COR-L47 (cell line): ENCODE measurements at regions not wholly inside any gene's neighbourhood (a gene's known extent, or its start where the extent isn't known, plus 50 kb on each side); places are given as distances from the start of the nearest gene placed in this dataset.

Experiments
- DNase-seq: peaks from one replicate; lab custom pipeline; 2025; lab: John Stamatoyannopoulos, UW

DNA sequence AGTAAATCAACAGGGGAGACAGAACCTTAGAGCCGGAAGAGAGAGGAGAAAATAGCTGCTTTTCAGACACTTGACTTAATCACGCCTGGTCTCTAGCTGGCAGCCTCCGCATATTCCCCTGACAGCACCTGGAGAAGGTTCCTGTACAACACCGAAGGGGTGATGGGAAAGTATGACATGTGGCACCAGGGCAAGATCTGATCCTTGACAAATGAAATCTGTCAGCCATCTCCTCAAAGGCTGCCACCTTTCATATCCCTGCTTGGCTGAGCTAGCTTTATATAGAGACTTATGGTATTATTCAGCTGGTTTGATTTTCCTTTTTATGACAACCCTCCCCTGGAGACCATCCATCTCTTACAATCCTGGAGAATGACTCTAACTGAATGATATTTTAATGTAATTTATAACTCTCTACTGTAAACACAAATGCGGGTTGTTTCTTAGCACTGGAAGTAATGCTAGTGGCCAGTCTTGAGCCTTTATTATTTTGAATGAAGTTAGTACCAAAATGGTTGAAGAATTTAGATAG is 1205.3 kb upstream of the CDH8 start:
- DNase-seq: no peak

DNA sequence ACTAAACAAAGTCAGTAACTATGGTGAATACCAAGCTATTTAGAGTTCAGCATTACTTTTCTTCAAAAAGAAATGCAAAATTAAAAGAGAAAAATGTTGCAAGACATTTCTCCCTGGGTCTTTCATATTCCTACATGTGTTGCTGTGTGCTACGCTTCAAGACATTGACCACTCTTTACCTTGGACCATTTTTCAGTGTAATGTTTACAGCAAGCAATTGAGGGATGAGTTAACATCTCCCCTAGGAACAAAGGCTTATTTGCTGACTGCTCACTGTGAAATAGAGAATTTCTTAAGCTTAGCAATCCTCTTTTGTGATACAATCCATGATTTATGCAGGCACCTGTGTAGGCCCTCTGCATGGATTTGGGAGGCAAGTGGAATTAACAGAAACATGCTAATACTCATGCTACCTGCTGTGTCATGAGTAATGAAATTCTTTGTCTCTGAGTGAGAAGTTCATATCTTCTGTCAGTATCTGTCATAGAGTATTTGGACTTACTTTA is 1202.9 kb upstream of the CDH8 start:
- no peak for DNase-seq

DNA sequence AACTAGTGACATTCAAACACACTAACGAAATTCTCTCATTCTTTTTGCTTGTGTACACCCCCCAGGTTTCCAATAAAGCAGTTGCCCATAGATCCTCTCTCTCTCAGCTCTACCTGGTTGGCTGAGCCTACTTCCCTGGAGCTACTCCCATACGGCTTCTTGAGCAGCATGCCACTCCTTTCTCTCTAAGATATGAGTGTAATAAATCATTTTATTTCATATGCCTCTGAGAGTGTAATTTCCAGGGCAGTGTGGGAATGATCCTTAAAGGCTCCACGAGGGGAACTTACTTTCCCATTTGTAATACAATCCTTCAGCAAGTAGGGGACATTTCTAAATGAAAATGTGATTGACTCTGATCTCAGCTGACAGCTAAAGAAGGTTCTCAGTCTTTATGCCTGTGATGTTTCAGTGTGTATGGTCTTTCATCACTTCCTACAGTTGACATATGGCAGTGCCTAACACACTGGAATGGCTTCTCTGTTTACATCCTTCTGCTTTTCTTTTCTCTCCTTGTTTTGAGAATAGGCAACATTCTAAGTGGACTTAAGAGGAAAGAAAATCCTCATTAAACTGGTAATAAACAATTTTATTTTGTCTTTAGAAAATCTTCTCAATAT is 1194.3 kb upstream of the CDH8 start:
- no peak for DNase-seq

DNA sequence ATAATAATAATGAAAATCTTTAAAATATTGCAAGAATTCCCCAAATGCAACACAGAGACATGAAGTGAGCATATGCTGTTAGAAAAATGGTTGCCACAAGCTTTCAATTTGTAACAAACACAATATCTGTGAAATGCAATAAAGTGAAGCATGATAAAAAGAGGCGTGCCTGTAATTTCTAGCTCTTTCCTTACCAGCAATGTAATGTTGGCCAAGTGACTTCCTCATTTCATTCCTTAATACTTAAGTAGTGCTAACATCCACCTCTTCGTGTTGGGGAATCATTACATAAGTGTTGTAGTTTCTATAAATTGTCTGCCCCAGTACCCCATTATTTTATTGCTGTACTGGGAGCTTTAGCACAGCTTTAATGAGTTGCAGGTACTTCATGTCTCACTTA is 1192.0 kb upstream of the CDH8 start:
- DNase-seq: no peak

DNA sequence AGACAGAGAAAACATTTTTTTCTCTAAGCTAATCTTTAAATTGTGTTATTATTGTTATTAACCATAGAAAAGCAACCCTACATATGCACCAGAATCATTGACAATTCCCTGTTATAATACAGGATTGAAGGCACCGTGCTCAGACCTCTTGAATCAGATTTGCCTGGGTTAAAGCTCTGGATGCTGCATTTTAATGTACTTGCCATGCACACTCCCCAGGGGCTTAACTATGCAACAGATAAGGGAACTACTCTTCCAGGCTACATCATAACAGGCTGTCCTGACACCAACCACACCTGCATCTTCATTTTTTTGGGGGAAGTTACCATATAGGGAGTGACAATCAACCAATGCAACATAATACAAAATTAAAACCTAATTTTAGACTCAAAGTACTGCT is 1187.6 kb upstream of the CDH8 start:
- DNase-seq: no peak

DNA sequence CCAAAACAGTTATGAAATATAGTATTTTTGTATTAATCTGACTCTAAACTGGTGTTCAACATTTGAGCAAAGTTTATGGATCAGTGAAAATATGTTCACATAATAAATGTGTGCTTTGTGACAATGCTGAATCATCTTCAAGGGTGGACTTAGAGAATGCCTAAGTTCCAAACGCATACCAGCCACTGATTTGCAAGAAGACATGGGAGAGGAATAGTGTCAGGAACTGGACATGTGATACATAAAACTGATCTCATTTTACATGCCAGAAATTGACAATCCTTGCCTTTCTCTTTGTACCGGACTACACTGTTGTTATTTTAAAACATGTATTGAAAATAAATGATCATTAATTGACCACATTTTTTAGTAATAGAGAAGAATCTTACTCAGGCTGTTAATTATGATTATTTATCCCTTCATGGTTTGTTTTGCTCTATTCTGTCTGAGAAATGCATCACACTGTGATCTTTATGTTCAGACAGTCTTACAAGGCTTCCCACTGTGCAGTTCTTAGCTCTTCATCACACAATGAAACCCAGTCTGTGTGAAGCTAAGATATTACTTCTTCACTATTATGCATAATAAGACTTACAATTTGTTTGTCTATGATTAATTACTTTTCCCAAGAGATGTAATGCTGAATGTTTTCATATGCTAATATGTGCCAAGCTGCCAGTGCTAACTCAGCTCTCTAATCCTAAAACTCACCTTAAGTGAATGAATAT is 1180.6 kb upstream of the CDH8 start:
- no peak for DNase-seq

DNA sequence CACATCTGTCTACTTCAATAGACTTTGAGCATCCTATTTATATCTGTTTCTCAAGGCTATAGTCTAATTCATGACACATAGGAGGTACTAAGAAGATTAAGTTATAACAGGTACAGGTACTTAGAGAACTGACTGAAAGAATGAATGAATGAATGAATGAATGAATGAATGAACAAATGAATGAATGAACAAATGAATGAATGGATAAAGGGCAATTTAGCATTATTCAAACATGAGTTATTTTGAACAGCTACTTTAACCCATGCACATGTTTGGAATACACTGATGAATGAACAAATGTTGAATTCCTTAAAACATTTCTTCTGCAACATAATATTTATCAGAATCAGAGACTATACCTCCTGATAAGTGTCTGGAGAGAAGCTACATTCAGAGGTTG is 1165.6 kb upstream of the CDH8 start:
- no peak for DNase-seq

DNA sequence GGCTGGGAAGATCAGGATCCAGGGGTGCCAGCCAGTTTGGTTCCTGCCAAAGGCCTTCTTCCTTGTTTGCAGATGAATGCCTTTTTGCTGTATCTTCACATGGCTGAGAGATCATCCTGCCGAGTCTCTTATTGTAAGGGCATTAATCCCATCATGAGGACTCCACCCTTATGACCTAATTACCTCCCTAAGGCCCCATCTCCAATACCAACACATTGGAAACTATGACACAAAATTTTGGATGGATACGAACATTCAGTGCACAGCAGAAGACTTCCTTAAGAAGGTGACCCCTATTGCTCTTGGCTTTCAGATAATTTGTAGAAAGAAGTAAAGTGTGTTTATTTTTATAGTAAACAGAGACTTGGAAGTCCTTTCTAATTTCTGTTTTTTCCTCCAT is 1164.7 kb upstream of the CDH8 start:
- DNase-seq: no peak

DNA sequence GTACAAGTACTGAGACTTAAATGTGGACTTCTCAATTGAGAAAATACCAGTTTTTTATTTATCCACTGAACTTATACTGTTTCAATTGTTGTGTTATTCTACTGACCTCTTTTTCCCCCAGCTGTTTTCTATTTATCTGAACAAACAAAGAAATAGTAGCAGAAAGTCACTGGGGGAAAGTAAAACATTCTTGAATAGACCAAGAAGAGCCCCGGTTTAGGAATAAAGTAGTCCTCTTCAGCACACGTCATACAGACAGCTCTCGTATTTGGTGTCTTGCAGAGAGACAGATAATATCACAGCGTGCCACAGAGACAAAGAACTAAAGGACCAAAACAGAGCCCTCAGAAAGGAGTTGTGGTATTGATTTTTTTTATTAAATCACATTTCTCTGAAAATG is 1159.1 kb upstream of the CDH8 start:
- DNase-seq: no peak

DNA sequence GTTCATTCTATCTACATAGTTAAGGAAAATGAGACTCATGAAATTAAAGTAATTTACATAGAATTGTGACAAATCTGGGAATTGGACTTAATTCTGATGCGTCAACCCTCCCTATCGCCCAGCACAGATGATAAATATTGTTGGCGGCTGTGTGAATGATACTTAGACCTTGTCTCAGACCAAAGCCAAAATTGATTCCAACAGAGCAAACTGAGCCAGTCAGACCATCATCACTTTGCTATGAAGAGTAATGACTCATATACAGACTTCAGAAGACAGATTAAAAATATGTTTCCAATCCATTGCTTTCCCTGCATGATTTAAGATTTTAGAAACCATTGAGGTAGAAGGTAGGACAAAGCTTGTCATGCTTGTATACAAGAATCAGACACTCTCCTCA is 1156.7 kb upstream of the CDH8 start:
- no peak for DNase-seq

DNA sequence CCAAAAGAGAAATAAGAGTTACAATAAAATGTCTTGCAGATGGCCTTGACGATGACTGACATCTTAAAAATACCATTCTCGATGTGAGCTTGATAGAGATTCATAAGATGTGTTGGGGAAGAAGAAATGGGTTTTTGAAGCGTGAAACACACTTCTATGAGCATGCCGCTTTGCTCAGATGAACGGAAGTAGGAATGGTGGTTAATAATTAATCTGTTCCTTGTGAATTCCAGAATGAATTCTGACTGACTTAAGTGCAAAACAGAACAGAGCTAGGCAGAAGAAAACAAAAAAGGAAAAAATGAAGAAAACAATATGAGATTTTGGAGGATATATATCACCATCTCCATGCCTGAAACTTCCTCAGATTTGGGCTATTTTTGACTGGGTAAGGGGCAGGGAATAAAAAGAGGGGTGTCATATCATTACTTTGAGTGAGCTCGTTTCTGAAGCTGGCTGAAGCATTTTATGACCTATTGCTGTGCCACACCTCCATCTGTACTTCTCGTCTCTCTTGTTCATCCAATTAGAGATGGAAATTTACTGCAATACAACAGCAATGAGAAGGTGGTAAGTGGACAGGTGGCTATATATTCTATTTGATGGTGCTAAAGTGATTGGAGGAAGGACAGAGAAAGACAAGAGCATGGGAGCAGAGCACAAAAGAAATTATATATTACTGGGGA is 1152.0 kb upstream of the CDH8 start:
- no peak for DNase-seq

DNA sequence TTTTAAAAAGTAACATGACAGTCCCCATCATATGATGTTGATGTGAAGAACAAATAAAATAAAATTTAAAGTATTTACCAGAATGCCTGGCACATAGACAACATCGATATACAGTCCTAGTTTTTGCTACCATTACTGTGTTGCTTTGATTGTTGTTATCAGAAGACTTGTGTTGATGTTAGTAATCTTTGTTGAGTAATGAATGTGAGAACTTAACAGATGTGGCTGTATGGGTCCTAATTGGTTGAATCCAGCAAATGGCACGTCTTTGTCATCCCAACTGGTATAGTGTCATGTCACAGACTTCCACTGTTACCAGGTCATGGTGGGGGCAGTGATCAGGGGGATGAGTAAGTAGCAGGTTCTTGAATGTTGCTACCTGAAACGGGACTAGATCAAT is 1151.4 kb upstream of the CDH8 start:
- no peak for DNase-seq

DNA sequence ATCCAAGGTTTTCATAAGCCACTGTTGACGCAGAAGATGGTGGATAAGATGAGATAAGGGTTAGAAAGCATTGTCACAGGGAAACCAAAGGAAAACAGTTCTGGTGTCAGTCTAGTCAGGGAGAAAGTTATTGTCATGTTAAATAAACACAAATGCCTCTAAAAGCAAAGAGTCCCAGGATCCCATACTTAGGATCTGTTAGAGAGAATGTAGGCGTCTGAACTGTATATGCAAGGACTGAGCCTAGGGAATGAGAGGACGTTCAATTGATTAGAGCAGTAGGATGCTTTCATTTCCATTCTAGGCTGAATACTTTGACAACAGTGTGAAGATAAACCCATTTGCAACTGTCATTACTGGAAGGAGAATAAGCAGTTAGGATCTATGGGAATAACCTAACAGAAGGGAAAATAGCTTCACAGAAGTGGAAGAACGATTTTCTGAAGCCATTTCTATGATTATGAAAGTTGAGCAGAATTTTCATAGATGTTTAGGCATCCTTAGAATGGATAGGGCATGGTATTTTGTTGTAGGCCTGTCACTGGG is 1149.1 kb upstream of the CDH8 start:
- DNase-seq: no peak

DNA sequence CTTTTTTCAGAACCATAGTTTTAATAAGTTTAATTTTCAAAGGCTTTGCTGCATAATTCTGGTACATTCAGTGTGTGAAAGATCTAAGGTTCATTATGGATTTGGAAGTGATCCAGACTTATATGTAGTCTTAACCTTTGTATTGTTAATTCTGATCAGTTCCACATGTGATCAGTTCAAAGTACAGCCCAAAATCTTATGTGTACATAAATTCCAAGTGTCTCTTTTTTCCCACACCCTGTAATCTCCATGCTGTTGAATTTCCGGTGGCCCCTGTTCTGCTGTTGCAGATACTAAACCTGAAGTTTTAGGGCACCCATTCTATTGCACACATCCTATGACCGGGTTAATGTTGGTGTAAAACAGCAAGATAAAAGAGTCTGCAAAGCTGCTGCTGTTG is 1147.5 kb upstream of the CDH8 start:
- DNase-seq: no peak

DNA sequence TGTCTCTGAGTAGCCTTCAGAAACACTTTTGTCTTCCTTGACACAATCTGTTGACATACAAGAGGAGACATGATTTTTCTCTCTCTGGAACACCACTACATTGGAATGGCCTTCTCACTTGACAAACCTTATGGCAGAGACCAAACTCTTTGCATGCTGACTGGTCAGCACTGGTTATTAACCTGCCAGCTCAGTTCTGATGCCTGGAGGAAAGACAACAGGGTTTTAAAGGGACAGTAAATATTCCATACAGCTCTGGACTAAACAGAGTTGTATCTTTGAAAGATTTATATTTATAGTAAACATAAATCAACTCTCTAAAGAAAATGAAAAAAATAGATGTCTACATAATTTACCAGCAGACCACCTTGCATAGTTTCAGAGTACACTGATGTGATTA is 1139.1 kb upstream of the CDH8 start:
- no peak for DNase-seq

DNA sequence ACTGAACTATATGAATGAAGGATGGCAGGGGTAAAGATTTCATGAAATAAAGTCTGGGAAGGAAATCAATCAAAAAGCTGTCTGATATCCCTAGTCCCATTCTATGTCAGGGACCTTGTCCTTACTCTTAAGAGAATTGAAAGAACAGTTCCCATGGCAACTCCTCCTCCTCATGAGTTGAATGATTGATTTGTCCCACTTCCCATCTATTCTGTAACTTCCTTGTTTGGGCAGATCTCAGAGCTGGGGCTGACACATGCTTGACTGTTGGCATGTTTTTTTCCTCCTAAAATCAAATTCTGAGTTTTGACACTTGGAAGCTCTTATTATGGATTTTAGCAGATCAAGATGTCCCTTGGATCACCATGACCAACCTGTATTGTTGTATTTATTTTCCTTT is 1138.6 kb upstream of the CDH8 start:
- no peak for DNase-seq

DNA sequence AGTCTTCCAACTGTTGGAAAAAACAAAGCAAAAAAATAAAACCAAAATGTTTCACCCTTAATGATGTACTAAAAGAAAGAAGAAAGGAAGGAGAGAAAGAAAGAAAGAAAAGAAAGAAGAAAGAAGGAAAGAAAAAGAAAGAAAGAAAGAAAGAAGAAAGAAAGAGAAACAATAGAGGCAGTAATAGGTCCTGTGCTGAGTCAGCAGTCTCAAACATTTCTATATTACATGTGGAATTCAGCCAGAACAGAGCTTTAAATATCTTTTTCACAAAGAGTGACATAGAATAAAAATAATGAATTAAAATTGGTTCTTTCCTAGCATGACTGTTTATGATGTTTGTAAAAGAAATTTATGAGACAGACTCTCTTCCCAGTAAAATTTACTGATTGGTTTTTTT is 1135.3 kb upstream of the CDH8 start:
- DNase-seq: no peak

DNA sequence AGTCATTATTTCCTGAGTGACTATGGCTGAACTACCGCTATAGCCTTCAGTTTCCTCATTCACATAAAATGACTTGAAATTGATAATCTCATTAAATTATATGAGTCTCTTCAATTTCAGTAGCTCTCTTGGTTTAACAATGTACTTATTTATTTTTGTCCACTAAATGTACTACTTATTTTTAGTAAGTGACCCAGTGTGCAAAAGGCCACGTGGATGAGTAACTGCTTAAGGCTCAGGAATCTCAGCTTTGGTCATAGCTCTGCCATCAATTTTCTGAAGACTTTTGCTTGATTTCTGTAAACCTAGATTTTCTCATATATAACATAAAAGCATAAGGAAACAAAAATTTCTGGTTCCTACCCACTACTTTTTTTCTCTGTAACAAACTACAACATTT is 1132.9 kb upstream of the CDH8 start:
- DNase-seq: no peak

DNA sequence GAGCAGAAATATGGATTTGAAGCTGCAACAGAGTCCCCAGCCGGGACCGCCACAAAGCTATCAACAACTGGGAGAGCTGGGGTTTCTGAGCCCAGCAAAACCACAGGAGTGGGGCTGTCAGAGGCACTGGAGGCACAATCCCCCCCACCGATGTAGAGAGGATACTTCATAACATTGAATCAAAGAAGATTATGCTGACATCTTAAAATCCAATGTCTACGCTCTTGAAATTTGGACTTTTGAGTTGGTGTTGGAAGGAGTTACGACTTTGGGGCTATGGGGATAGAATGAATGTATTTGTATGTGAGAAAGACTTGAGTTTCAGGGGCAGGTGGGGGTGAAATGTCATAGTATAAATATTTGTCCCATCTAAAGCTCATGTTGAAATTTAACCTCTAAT is 1121.6 kb upstream of the CDH8 start:
- no peak for DNase-seq

DNA sequence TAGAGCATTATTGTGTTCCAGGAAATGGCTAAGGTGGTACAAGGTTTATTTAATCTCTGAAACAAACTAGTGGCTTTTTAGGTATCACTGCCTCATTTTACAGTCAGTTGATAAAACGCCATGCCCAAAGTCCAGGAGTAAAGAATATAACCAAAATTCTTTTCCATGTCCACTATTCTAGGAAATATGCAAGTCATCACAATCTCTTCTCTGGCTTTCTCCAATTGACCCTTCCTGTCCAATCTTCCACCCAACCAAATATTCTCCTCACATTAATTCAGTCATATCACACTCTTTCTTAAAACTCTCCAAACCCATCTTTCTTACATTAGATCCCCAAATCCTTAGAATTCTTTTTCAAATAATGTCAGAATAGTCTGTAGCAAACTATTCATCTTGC is 1110.0 kb upstream of the CDH8 start:
- DNase-seq: no peak

DNA sequence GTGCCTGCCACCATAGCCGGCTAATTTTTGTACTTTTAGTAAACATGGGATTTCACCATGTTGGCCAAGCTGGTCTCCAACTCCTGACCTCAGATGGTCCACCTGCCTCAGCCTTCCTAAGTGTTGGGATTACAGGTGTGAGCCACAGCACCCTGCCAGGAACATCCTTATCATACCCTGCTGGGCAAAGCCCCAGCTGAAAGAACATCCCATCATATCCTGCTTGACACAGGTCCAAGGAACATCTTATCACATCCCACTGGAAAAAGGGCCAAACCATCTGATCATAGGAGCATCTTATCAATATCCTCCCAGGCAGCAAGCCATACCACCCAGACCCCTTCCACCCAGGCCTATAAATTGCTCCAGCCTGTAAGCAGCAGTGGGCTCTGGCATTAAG is 1109.2 kb upstream of the CDH8 start:
- DNase-seq: no peak

DNA sequence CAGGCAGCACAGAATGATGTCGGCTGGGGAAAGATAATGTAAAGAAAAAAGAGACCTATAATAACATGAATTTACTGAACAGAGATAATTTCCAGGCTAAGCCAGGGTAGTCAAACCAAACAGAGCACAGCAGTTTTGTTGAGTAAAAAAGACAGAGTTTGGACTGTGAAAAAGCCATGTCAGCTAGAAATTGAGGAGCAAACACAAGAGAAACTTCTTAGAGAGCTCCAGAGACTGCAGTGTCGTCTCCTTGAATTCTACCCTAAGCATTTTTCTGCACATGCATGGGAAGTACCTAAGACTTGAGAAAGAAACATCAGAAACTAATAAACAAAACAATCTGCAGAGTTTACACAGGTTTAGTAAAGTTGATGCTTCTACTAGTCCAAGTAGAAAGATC is 1098.8 kb upstream of the CDH8 start:
- no peak for DNase-seq

DNA sequence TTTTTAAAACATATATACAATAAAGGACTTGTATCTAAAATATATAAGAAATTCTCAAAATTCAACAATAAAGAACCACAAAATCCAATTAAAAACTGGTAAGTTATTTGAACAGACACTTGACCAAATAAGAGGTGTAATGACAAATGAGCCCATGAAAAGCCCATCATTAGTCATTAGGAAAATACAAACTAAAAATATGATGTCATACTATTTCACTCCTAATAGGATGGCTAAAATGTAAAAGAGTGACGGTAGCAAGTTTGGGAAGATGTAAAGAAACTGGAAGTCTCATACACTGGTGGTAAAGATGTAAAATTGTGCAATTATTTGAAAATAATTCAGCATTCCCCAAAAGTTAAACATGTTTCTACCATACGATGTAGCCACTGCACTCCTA is 1095.3 kb upstream of the CDH8 start:
- DNase-seq: no peak
